ENCODE measurements at regions not wholly inside any gene's neighbourhood (a gene's known extent, or its start where the extent isn't known, plus 50 kb on each side); places are given as distances from the start of the nearest gene placed in this dataset.
"Not testable (repeated sequence)": the region's sequence is repeated elsewhere in the genome, so short reads cannot be mapped to it uniquely, and the experiment has no call there.

DNA sequence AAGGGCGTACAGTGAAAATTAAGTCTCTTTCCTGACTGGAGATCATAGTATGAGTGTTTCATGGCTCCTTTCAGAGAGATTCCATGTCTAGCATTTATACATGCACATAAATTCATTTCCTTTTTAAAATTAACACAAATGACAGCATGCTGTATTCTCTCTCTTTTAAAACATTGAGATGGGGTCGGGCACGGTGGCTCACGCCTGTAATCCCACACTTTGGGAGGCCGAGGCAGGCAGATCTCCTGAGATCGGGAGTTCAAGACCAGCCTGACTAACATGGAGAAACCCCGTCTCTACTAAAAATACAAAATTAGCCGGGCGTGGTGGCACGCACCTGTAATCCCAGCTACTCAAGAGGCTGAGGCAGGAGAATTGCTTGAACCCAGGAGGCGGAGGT is 93.1 kb downstream of the NPIPB5 start:
- H3K9ac ChIP-seq (ENCODE audit: low read depth in 1 of 2, low read length in 2 of 2); H3K27ac ChIP-seq (ENCODE audit: low read depth in 2 of 2, low read length in 2 of 2); H3K27me3 ChIP-seq (ENCODE audit: control insufficient read depth in 2 of 2, insufficient read depth in 2 of 2, low read length in 2 of 2); H3K36me3 ChIP-seq (ENCODE audit: control insufficient read depth in 2 of 2, insufficient read depth in 2 of 2, low read length in 2 of 2); H3K9me3 ChIP-seq (ENCODE audit: control insufficient read depth in 2 of 2, low read length in 2 of 2); H3K4me1 ChIP-seq (ENCODE audit: control insufficient read depth in 2 of 2, insufficient read depth in 2 of 2, low read length in 2 of 2); H3K4me3 ChIP-seq (ENCODE audit: low read length in 2 of 2): not testable (repeated sequence)

DNA sequence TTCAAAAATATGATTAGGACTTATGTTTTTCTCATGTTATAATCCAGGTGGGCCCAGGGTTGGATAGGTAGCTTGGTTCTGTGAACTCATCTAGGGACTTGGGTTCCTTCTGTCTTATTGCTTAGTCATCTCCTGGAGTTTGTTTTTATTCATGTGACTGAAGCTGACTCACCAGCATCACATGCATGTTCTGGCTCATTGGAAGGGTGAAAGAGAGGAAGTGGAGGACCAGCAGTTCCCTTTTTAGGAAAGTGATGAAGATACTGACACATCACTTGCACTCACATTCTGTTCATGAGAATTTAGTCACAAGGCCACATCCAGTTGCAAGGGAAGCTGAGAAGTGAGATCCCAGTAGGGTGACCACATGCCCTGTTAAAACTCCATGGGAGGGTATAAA is 95.9 kb downstream of the NPIPB5 start:
- not testable (repeated sequence) for H3K27ac ChIP-seq (ENCODE audit: low read depth in 2 of 2, low read length in 2 of 2); H3K27me3 ChIP-seq (ENCODE audit: control insufficient read depth in 2 of 2, insufficient read depth in 2 of 2, low read length in 2 of 2); H3K9ac ChIP-seq (ENCODE audit: low read depth in 1 of 2, low read length in 2 of 2)

DNA sequence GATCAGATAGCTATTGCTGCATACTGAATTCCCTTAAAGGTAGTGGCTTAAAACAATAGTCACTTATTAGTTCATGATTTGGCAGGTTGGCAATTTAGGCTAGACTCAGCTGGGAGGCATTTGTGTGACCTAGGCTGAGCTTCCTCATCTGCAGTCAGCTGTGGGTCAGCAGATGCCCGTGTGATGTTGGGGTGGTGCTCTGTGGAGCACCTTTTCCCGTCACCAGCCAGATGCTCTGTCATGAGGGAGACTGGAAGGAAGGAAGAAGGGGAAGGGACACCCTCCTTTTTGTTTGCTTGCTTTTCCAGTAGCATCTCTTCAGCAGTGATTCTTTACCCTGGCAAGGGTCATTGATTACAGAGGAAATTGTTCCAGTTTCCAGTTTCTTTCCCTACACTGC is 99.1 kb downstream of the NPIPB5 start:
- not testable (repeated sequence) for H3K27ac ChIP-seq (ENCODE audit: low read depth in 2 of 2, low read length in 2 of 2); H3K27me3 ChIP-seq (ENCODE audit: control insufficient read depth in 2 of 2, insufficient read depth in 2 of 2, low read length in 2 of 2); H3K36me3 ChIP-seq (ENCODE audit: control insufficient read depth in 2 of 2, insufficient read depth in 2 of 2, low read length in 2 of 2); H3K4me1 ChIP-seq (ENCODE audit: control insufficient read depth in 2 of 2, insufficient read depth in 2 of 2, low read length in 2 of 2); H3K9me3 ChIP-seq (ENCODE audit: control insufficient read depth in 2 of 2, low read length in 2 of 2); H3K9ac ChIP-seq (ENCODE audit: low read depth in 1 of 2, low read length in 2 of 2); H3K4me3 ChIP-seq (ENCODE audit: low read length in 2 of 2)

More for the DNA sequence above, 95.9 kb downstream of the NPIPB5 start:
- H3K9me3 ChIP-seq (ENCODE audit: control insufficient read depth in 2 of 2, low read length in 2 of 2); H3K36me3 ChIP-seq (ENCODE audit: control insufficient read depth in 2 of 2, insufficient read depth in 2 of 2, low read length in 2 of 2); H3K4me3 ChIP-seq (ENCODE audit: low read length in 2 of 2); H3K4me1 ChIP-seq (ENCODE audit: control insufficient read depth in 2 of 2, insufficient read depth in 2 of 2, low read length in 2 of 2): not testable (repeated sequence)

DNA sequence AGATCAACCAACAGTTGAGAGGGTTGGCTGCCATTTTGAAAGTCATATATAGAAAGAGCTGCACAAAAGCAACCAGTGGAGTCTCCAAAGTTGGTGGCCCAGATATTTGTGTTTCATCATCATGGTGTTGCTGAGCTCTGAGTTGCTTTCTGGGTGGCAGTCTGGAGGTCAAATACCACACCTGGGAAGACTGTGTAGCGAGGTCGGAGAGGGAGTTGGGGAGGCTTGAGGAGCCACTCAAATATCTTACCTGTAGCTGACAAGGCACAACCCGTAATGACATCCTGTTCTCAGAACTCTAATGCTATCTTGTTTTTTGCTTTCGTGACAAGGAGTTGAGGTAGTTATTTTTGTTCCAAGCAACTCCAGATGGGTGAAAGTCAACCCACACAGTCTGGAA is 100.4 kb downstream of the NPIPB5 start:
- H3K27me3 ChIP-seq (ENCODE audit: control insufficient read depth in 2 of 2, insufficient read depth in 2 of 2, low read length in 2 of 2); H3K9me3 ChIP-seq (ENCODE audit: control insufficient read depth in 2 of 2, low read length in 2 of 2); H3K9ac ChIP-seq (ENCODE audit: low read depth in 1 of 2, low read length in 2 of 2); H3K27ac ChIP-seq (ENCODE audit: low read depth in 2 of 2, low read length in 2 of 2); H3K36me3 ChIP-seq (ENCODE audit: control insufficient read depth in 2 of 2, insufficient read depth in 2 of 2, low read length in 2 of 2); H3K4me1 ChIP-seq (ENCODE audit: control insufficient read depth in 2 of 2, insufficient read depth in 2 of 2, low read length in 2 of 2); H3K4me3 ChIP-seq (ENCODE audit: low read length in 2 of 2): not testable (repeated sequence)

DNA sequence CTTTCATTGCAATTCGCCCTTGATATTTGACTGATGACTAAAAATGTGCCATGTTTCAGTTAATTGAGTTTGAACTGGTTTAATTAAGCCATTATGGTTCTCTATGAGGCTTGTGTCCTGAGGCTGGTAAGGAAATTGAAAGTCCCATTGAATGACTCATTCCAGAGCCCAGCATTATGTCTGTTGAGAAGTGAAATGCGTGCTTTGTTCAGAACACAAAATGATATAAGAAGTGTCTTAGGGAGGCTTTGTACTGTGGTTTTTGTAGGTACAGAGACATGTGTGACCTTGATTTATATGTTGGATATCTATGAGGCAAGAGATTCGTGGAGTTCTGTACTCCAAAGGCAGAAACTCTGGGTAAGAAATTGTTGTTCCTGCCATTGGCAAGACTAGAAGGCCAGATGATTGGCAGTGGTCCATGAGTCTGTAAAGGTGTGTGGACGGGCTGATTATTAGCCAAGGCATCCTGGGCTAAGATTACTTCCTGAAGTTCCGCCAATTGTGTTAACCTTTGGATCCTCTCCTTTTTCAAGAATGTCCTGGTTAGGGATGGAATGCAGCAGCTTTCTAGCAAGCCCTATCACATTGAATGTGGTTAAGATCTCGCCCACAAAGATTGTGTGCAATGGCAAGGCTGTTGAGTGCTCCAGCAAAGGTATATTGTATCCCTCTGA is 103.7 kb downstream of the NPIPB5 start:
- Histone ChIP-seq H3K36me3 (ENCODE audit: control insufficient read depth in 2 of 2, insufficient read depth in 2 of 2, low read length in 2 of 2) (no peaks in the 10 kb centered on the region), H3K4me1 (ENCODE audit: control insufficient read depth in 2 of 2, insufficient read depth in 2 of 2, low read length in 2 of 2) (no peaks in the 10 kb centered on the region), H3K9me3 (ENCODE audit: control insufficient read depth in 2 of 2, low read length in 2 of 2) (peaks cover 0 to 2% of the 10 kb centered on the region in 2 donors), H3K4me3 (ENCODE audit: low read length in 2 of 2) (no peak overlapping the region), H3K9ac (ENCODE audit: low read depth in 1 of 2, low read length in 2 of 2) (no peak overlapping the region), H3K27me3 (ENCODE audit: control insufficient read depth in 2 of 2, insufficient read depth in 2 of 2, low read length in 2 of 2) (peaks cover 0 to 3% of the 10 kb centered on the region in 2 donors), H3K27ac (ENCODE audit: low read depth in 2 of 2, low read length in 2 of 2) (no peak overlapping the region)

DNA sequence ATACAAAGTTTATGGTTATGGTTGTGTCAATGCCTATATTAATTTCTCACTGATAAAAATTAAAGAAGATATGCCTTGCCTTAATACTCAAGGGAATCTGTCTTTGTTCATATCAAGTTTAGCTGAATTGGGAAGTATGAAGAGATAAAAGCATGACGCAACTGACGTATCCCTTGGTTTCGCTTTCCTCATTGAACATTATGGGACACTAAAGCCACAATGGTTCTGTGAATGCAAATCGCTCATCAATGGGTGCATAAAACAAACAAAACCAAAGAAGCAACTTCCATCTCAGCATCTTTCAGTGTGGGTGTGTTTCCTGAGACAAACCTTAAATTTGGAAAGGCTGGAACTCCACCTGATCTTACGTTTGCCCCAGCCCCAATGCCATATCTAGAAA is 108.2 kb downstream of the NPIPB5 start:
- Histone ChIP-seq H3K9me3 (ENCODE audit: control insufficient read depth in 2 of 2, low read length in 2 of 2) (peaks cover 0 to 2% of the 10 kb centered on the region in 2 donors), H3K27me3 (ENCODE audit: control insufficient read depth in 2 of 2, insufficient read depth in 2 of 2, low read length in 2 of 2) (peaks cover 0 to 6% of the 10 kb centered on the region in 2 donors), H3K27ac (ENCODE audit: low read depth in 2 of 2, low read length in 2 of 2) (no peak overlapping the region), H3K4me3 (ENCODE audit: low read length in 2 of 2) (no peak overlapping the region), H3K4me1 (ENCODE audit: control insufficient read depth in 2 of 2, insufficient read depth in 2 of 2, low read length in 2 of 2) (no peaks in the 10 kb centered on the region), H3K36me3 (ENCODE audit: control insufficient read depth in 2 of 2, insufficient read depth in 2 of 2, low read length in 2 of 2) (no peaks in the 10 kb centered on the region), H3K9ac (ENCODE audit: low read depth in 1 of 2, low read length in 2 of 2) (no peak overlapping the region)

DNA sequence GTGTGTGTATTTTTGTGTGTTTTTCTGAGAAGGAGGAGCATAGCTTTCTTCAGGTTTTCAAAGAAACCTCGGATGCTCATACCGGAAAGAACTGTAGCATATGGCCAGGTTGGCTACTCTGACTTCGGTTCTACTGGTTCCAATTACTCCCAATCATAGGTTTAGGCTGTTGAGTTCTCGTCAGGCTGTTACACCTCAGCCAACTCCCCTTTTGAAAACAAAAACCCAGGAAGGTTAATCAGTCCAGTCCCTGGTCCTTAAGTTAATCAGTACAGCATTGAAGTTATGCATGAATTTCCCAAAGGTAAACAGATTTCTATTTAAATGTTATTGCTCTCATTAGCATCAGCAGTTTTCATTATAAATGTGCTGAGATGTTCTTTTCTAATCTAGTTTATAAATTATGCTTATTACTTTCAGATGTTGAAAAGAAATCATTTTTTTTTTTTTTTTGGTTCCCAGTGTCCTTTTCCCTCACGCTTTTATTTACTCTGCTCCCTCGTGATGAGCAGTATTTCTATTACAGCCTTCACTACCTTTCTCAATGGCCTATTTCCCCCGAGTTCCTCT is 111.0 kb downstream of the NPIPB5 start:
- no peaks in the 10 kb centered on the region for H3K36me3 ChIP-seq (ENCODE audit: control insufficient read depth in 2 of 2, insufficient read depth in 2 of 2, low read length in 2 of 2)
- no peaks in the 10 kb centered on the region for H3K4me1 ChIP-seq (ENCODE audit: control insufficient read depth in 2 of 2, insufficient read depth in 2 of 2, low read length in 2 of 2)
- peaks cover 0 to 3% of the 10 kb centered on the region in 2 donors for H3K27me3 ChIP-seq (ENCODE audit: control insufficient read depth in 2 of 2, insufficient read depth in 2 of 2, low read length in 2 of 2)
- no peak overlapping the region for H3K4me3 ChIP-seq (ENCODE audit: low read length in 2 of 2)
- H3K27ac ChIP-seq (ENCODE audit: low read depth in 2 of 2, low read length in 2 of 2), result no peak overlapping the region
- no peaks in the 10 kb centered on the region for H3K9me3 ChIP-seq (ENCODE audit: control insufficient read depth in 2 of 2, low read length in 2 of 2)
- H3K9ac ChIP-seq (ENCODE audit: low read depth in 1 of 2, low read length in 2 of 2), result no peak overlapping the region

DNA sequence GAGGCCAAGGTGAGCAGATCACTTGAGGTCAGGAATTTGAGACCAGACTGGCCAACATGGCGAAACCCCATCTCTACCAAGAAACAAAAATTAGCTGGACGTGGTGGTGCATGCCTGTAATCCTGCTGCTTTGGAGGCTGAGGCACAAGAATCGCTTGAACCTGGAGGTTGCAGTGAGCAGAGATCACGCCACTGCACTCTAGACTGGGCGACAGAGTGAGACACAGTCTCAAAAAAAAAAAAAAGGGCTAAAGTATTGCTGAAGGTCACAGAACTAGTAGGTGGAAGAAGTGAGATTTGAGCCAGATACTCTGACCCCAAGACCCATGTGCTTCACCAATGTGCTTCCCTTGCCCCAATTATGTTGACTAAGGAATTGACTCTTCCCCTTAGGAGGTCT is 112.0 kb downstream of the NPIPB5 start:
- H3K9me3 ChIP-seq (ENCODE audit: control insufficient read depth in 2 of 2, low read length in 2 of 2), result no peaks in the 10 kb centered on the region
- no peaks in the 10 kb centered on the region for H3K36me3 ChIP-seq (ENCODE audit: control insufficient read depth in 2 of 2, insufficient read depth in 2 of 2, low read length in 2 of 2)
- H3K4me1 ChIP-seq (ENCODE audit: control insufficient read depth in 2 of 2, insufficient read depth in 2 of 2, low read length in 2 of 2), result no peaks in the 10 kb centered on the region
- H3K27me3 ChIP-seq (ENCODE audit: control insufficient read depth in 2 of 2, insufficient read depth in 2 of 2, low read length in 2 of 2), result peaks cover 0 to 3% of the 10 kb centered on the region in 2 donors
- H3K27ac ChIP-seq (ENCODE audit: low read depth in 2 of 2, low read length in 2 of 2), result no peak overlapping the region
- H3K4me3 ChIP-seq (ENCODE audit: low read length in 2 of 2), result no peak overlapping the region
- H3K9ac ChIP-seq (ENCODE audit: low read depth in 1 of 2, low read length in 2 of 2), result no peak overlapping the region

DNA sequence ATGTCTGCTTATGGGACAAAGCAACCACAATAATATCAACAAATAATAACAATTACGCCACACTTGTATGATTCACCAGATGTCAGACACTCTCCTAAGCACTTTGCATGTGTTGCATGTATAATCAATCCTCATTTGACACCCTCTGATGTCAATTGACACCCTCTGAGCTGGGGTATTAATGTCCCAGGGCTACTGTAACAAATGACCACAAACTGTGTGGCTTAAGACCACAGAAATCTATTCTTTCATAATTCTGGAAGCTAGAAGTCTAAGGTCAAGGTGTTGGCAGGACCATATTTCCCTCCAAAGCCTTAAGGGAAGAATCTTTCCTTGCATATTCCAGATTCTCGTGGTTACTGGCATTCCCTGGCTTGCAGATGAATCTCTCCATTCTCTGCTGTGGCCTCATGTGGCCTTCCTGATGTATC is 112.7 kb downstream of the NPIPB5 start:
- no peaks in the 10 kb centered on the region for H3K9me3 ChIP-seq (ENCODE audit: control insufficient read depth in 2 of 2, low read length in 2 of 2)
- H3K27me3 ChIP-seq (ENCODE audit: control insufficient read depth in 2 of 2, insufficient read depth in 2 of 2, low read length in 2 of 2), result peaks cover 0 to 3% of the 10 kb centered on the region in 2 donors
- no peaks in the 10 kb centered on the region for H3K36me3 ChIP-seq (ENCODE audit: control insufficient read depth in 2 of 2, insufficient read depth in 2 of 2, low read length in 2 of 2)
- H3K9ac ChIP-seq (ENCODE audit: low read depth in 1 of 2, low read length in 2 of 2), result no peak overlapping the region
- no peak overlapping the region for H3K4me3 ChIP-seq (ENCODE audit: low read length in 2 of 2)
- no peaks in the 10 kb centered on the region for H3K4me1 ChIP-seq (ENCODE audit: control insufficient read depth in 2 of 2, insufficient read depth in 2 of 2, low read length in 2 of 2)
- H3K27ac ChIP-seq (ENCODE audit: low read depth in 2 of 2, low read length in 2 of 2), result no peak overlapping the region

DNA sequence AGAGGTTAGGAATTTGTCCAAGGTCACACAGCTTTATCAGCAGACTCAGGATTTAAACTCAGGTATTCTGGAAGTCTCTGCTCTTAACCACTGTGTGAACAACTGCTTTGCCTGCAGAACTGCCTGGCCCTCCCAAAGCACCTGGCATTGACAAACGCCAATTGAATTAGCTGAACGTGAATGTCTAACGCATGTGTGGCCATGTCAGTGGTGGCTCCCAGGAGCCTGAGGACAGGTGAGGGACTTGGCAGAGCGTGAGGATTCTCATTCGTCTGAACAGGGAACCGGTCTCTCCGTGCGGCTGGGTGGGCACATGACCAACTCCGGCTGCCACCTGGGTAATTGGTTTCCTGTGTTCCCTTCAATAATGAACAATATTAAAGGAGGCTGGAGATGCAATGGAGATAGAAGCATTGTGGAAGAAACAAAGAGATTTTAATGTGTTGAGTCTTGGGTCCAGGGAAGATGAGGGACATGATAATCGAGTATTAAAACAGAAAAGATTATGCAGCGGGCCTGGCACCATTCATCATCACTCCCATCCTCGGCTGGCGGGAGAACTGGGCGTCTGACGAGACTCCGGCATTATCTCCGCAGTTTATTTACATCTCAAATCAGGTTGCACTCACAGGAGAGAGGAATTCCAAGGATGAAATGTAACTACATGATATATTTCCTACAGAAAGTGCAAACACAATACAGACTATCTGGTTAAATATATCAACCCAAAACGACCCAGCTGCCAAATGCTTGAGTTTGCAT is 113.5 kb downstream of the NPIPB5 start:
- no peak overlapping the region for H3K9ac ChIP-seq (ENCODE audit: low read depth in 1 of 2, low read length in 2 of 2)
- no peak overlapping the region for H3K4me3 ChIP-seq (ENCODE audit: low read length in 2 of 2)
- no peaks in the 10 kb centered on the region for H3K9me3 ChIP-seq (ENCODE audit: control insufficient read depth in 2 of 2, low read length in 2 of 2)
- H3K27me3 ChIP-seq (ENCODE audit: control insufficient read depth in 2 of 2, insufficient read depth in 2 of 2, low read length in 2 of 2), result peaks cover 0 to 3% of the 10 kb centered on the region in 2 donors
- H3K27ac ChIP-seq (ENCODE audit: low read depth in 2 of 2, low read length in 2 of 2), result no peak overlapping the region
- H3K36me3 ChIP-seq (ENCODE audit: control insufficient read depth in 2 of 2, insufficient read depth in 2 of 2, low read length in 2 of 2), result no peaks in the 10 kb centered on the region
- no peaks in the 10 kb centered on the region for H3K4me1 ChIP-seq (ENCODE audit: control insufficient read depth in 2 of 2, insufficient read depth in 2 of 2, low read length in 2 of 2)

Measured in mucosa of rectum (tissue), 2 donors.